ENCODE measurements at regions not wholly inside any gene's neighbourhood (a gene's known extent, or its start where the extent isn't known, plus 50 kb on each side); places are given as distances from the start of the nearest gene placed in this dataset.
A peak's percentile ranks its signal among the peaks of the same experiment; 100 is the strongest.

DNA sequence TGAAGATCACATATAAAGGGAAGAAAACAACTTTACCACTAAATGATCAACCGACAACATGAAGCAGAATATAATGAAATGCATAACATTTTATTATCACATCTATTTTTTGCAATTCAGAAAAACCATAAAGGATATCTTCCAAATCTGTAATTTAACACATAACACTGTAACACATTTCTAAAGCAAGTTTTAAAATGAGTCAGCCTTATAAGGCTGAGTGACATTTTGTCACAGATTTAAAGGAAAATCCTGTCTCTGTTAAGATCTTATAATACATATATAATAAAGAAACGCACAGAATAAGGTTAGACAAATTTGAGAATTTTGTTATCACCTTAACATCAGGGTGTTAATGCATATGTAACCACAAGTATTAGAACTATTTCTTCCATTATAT is 198.4 kb upstream of the RASA1 start:
- no peak for DNase-seq

DNA sequence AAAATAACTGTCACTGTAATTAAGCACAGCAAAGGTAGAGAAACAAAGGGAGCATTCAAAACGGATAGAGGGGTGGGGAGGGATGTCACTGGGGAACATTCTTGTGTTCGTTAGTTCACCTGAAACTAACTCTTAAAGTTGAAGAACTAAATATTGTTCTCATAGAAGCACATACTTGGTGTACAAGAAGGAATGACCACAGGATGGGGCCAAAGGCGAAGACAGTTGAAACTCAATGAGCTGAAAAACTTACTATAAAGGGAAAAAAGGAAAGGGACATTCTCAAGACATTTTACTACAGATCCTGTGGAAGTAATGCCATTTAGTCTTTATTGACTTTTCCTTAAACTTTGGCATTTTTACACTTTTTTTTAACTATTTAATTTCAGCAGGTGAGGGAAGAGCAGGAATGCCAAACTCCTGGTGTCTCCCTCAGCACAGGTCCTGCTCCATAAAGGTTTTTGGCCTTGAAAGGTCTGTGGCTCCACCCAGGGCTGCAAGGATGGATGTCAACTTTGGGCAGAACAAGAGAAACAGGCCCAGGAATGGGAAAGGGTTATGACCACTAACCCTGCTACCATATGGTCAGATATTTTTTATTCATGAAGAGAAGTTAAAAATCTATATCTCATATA is 197.6 kb upstream of the RASA1 start:
- peak; percentile 63 for DNase-seq

DNA sequence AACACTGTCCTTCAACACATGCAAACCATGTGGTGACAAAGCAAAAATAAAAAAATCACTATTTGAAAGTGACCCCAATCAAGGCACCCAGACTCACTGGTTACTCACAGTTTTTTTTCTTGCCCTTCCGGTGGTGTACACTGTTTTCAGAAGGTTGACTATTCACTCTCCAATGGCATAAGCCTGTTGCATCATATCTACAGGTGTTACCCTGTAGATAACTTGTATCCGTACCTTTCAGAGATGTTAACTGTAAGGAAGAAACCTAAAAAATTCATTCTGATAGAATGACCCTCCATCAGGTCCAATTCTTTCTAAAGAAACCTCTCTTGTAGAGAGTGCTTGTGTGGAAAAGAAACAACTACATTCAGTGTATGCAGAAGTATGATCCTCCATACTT is 193.6 kb upstream of the RASA1 start:
- no peak for DNase-seq

DNA sequence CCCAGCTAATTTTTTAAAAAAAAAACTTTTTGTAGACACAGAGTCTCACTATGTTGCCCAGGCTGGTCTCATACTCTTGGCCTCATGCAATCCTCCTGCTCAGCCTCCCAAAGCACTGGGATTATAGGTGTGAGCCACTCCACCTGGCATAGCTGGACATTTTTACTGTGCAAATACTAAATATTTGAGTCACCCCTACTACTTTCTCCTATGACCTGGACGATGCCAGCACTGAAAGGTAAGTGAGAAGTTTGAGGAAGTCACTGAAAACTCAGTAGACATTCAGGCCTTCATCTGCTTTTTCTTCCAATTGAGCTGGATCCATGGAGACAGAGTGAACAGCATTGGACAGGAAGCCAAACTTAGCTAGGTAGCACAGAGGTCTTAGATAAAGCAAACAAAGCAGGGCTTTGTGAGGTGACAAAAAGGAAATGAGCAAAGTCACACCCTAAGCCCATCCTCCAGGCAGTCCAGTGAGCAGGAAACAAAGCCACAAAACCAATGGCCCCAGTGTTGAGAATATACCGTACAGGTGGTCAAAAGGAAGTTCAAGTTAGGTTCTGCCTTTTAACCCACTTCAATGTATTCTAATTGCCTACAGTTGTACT is 192.6 kb upstream of the RASA1 start:
- DNase-seq: no peak

DNA sequence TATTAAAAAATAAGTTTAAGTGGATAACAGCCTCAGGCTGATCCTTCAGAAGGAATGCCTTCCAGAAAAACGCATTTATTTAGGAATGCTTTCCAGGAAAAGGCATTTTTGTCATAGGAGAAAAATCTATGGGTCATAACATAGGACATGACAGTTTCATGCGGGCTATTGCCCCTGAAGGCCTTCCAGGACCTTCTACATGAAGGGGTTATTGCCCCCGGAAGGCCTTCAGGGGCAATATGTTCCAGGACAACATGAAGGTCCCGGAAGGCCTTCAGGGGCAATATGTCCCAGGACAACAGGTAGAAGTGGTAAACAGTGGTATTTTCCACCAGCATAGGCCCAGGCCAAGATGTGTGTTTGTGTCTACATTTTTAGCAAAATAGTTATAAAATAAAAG is 191.3 kb upstream of the RASA1 start:
- DNase-seq: no peak

DNA sequence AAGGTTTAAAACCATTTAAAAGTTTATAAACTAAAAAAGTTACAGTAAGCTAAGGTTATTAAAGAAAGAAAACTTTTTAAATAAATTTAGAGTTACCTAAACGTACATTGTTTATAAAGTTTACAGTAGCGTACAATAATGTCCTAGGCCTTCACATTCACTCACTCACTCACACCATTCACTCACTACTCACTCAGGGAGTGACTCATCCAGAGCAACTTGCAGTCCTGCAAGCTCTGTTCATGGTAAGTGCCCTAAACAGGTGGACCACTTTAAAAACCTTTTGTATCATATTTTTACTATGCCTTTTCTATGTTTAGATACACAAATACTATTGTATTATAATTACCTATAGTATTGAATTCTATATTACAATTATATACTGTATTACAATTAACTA is 190.8 kb upstream of the RASA1 start:
- DNase-seq: peak; percentile 19

DNA sequence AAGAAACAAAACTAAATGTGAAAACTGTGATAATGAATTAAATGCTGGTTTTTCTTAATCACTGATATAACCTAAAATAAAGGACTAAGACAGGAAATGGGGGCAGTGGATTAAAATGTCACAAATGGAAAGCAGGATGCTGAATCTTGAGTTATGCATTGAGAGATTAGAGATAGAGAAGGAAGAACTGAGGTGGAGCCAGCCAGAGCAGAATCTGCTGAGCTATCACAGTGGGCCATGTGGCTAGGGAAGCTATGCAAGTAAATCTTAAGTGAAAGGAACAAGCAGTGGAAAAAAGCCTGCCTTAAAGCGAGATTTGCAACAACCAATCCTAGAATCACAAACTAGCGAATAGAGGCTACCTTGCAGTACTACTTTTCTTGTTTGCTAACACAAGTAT is 188.5 kb upstream of the RASA1 start:
- DNase-seq: no peak

DNA sequence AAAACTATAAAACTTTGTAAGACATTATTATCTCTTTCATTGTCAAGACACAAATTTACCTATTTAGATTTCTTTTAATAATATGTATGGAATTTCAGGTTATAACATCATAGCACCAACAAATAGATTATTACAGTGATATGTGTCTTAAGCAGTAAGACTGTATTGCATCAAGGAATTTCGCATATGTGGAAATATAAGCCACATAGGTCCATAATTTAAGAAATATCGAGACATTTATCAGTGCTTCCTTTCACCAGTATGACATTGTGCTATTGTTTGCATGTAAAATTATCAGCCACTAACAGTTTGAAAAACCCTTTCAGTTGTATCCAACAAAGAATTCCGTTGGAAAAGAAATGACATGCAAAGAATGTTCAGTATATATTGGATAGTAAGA is 186.7 kb upstream of the RASA1 start:
- no peak for DNase-seq

DNA sequence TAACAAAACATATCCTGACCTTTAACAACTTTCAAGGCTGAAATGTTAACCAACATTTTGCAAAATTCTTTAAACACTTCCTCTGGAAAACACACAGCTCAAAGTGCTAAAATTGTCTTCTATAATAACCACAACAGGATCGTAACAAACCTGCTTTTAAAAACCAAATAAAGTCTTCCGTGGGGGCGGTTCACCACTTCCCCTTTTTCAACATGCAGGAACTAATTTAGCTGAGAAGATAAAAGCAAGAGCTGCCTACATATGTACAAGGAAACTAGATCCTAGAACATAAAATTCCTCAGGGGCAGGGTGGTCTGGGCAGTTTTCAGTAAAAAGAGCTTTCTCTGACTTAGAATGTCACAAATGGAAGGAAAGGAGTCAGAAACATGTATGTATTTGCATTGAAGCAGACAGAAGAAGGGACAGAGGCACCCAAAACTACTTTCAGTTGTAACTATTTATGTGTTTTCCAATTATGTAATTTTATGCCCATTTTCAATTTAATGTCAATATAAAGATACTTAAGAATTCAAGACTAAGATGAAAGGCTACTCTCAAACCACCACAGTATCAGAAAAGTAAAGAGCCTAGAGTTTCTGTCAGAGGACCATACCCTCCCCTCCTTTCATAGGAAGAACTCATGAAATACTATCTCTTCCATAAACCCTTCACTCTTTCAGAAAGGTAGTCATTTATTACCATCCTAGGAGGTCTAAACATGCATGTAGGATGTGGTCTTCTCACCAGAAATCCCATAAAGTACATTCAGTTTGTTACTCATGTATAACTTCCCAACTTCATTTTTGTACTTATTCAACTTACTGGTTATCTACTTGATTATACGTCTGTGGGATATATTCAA is 185.9 kb upstream of the RASA1 start:
- no peak for DNase-seq

DNA sequence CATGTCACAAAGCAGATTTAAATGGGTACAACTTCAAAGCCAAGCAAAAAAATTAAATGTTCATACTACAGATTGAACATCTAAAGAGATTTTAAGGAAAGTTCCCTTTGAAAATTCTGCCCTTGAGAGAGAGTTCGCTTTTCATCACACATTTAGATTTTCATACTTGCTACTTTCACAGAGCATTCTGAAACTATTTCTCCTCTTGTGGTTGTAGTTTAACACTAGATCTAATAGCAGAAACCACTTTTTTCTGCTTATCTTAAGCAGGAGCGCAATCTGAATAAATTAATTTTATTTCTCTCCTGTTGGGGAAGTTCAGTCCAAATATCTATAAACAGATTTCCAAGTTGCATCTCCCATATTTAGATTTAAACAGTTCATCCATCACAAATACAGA is 173.3 kb upstream of the RASA1 start:
- DNase-seq: no peak

DNA sequence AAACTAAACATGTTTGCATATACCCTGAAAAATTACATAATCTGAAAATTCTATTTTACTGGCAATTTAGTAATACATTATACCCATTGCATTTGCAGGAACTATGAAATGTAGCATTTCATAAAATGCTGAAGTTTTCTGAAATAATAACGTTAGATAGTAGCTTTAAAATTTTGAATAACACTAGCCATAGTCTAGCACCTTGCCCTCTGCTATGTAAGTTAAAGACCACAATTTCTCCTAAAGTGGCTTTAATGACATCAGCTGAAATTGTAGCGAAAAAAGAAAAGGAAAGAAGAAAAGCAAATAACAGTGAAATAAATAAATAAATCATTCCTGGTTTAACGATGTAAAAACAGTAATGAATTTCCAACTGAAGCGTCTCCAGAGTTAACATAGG is 172.8 kb upstream of the RASA1 start:
- no peak for DNase-seq

DNA sequence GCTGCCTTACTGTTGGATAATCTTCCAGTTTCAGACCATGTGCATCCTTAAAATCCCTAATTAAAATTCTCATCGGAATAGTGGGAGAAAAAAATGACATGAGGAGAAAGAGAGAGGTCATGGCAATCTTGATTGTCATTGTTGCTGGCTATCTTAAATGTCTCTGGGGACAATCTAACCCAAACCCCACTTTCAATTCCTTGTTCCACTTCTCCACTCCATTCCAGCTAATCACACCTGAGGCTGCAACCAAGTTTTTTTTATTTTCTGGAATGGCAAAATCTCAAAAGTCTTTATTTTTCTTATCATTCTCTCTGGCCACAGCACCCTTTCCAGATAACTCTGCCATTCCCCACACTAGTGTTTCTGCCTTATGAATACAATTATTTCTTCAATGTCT is 171.9 kb upstream of the RASA1 start:
- DNase-seq: no peak

DNA sequence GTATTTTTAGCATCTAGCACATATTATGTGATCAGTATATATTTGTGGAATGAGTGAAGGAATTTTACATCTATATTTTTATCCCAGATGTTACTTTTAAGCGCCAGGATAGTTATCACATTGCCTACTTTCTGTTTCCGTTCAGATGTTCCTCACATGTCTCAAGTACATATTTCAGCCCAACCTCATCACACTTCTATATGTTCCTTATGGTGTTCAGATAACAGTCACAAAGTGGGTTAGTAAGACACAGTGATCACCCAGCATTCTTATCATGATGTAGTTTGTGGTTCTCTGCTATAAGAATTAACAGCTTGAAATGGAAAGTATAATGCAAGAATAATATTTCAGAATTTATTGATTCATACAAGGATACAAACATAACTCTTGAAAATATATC is 170.0 kb upstream of the RASA1 start:
- no peak for DNase-seq

DNA sequence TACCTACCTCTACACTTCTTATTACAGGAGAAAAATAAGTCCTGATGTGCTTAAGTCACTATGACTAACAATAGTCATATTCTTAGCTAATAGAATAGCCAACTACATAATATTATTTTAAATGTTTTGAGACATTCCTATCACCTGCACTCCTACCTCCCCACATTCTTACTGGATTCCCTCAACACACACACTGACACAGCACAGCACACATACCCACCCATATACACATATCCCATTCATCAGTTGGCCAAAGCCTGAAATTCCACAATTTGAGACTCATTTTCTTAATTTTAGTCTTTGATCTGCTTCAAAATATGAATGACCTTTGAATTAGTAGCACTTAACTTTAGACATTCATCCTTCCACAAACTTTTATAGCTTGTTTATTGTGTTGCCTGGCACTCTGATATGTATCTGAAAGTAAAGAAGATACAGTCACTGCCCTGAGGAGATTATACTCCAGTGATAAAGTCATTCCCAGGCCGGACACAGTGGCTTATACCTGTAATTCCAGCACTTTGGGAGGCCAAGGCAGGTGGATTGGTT is 168.3 kb upstream of the RASA1 start:
- DNase-seq: no peak

DNA sequence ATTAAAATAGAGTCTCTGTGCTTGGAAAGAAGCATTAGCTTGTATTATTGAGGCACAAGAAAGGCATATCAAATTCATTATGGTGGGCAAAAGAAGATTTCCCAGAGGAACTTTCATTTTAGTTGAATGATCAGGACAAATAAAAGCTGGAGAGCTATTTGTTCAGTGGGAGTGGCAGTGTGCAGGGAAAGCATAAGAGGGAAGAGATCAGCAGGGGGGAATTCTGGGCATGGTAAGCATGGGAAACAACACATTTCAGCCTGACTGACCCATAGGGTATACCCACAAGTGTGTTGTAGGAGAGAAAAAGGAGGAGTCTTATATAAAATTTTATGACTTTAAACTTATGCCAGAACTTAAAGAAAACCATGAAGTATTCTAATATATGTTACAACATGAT is 167.7 kb upstream of the RASA1 start:
- no peak for DNase-seq

DNA sequence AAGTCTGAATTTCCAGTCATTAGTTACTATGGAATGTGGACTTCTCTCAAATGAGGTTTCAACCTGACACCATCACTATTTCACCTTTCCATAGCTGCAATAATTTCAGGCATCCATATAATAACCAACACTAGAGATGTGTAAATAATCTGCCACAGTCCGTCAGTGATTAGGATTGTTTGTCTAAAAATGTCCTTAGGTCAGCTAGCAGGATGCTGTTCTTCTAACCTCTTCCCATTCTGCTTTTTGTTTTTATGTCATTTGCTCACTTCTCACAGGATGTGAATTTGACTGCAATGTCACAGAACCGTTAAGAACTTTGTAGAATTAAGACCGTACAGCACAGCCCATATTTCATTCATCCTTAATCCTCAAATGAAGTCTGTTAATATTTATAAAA is 166.4 kb upstream of the RASA1 start:
- DNase-seq: no peak

DNA sequence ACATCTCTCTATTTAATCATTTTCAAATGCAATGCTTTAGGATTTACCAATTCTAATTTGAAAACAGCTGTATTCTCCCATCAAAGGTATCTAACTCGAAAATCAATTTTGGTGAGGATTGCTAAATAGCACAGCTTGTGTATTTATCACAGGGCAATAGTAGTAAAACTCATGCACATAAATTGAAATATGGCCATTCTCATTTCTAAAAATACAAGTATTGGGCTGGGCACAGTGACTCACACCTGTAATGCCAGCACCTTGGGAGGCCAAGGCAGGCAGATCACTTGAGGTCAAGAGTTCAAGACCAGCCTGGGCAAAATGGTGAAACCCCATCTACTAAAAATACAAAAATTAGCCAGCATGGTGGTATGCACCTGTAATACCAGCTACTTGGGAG is 164.8 kb upstream of the RASA1 start:
- no peak for DNase-seq

DNA sequence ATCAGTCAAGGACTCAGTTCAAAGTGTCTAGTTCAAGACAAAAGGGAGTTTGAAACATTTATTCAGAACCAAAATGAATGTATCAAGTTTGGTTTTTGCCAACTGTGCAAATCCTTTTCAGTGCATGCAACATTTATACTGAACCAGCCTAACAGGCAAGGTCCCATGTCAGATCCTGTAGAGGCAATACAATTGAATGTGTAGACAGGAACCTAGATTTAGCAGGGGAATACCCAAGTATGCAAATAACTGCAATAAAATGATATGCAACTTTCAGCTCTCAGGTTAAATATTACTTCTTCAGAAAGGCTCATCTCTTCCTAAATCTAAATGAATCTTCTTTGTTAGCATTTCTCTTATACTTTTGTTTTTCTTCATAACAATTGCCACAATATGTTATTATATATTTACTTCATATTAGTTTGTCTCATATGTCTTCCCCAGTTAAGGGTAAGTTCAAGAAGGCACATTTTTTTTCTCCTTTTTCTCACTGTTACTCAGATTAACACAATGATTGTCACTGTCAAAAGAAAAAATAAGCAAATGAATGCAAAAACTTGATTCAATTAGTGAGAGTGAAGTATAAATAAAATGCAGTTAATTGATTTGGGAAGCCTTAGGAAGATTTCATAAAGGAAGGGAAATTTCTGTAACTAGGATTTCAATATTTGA is 163.9 kb upstream of the RASA1 start:
- no peak for DNase-seq

DNA sequence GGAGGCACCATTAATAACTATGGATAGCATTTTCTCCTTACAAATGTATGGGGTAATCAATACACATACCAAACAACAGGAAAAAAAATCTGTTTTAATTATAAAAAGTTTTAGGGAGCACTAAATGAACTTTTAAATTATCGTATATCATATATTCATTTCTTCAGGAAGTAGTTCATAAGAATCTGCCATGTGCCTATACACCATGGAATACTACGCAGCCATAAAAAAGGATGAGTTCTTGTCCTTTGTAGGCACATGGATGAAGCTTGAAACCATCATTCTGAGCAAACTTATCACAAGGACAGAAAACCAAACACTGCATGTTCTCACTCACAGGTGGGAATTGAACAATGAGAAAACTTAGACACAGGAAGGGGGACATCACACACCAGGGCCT is 162.1 kb upstream of the RASA1 start:
- no peak for DNase-seq

DNA sequence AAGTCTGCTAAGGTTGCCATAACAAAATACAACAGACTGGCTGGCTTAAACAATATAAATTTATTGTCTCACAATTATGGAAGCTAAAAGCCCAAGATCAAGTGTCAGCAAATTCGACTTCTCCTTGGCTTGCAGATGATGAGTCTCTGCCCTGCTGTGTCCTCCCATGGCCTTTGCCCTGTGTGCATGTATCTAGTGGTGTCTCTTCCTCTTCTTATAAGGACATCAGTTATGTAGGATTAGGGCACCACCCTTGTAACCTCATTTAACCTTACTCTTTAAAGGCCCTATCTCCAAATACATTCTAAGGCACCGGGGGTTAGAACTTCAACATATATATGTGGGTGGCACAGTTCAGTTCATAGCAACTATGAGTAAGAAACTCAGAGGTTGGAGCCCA is 157.9 kb upstream of the RASA1 start:
- no peak for DNase-seq

DNA sequence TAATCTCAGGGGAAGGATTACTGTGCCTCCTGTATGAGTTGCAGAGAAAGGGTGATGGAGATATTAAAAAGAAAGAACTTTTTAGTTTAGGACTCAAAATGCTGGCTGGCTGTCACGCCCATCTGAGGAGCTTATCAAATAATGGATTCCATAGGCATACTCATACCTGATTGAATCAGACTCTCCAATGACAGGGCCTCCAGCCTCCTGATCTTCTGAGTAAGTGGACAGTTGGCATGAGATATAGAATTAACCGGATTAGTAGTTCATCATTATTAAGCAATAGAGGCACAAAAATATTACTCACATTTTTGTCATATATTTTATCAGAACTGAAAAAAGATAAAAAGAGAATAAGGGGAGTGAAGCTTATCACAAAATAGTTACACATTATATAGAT is 157.0 kb upstream of the RASA1 start:
- DNase-seq: no peak

DNA sequence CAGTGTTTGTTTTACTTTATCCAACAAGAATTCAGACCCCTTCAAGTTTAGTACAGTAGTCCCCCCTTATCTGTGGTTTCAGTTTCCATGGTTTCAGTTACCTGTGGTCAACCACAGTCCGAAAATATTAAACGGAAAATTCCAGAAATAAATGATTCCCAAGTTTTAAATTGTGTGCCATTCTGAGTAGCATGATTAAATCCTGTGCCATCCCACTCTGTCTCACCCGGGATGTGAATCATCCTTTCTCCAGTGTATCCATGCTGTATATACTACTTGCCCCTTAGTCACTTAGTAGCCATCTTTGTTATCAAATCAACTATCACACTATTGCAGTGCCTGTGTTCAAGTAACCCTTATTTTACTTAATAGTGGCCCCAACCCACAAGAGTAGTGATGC is 153.8 kb upstream of the RASA1 start:
- peak; percentile 95 for DNase-seq

DNA sequence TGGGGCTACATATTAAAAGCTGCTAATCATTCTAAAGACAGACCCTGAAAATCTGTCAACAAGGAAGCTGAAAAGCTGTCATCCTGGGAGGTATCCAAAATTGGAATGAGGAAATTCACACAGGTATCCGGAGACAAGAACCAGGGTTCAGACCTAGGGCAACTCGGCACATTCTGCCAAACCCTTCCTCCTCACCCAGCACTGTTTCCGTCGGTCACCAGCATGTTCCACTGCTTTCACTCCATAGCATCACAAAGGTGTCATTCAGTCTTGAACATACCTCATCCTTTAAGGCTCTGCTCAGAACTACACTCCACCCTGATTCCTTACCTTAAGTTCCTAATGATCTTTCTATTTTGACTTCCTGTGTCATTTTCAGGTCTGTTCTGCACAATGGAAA is 153.1 kb upstream of the RASA1 start:
- no peak for DNase-seq
